Hepatocyte (in vitro differentiated cells): ENCODE measurements at regions not wholly inside any gene's neighbourhood (a gene's known extent, or its start where the extent isn't known, plus 50 kb on each side); places are given as distances from the start of the nearest gene placed in this dataset.

Source experiments
- DNase-seq: peaks from one replicate; pipeline ENCODE4 v3.0.0-alpha.2; 2016; ENCODE audit warnings: low spot score
- H2AFZ ChIP-seq: fragments of 200-600 bp; sonication (generic); 2 replicates; pipeline ENCODE4 v1.6.0; 2016; ENCODE audit warnings: antibody characterized with exemption, mild to moderate bottlenecking
- H3K27ac ChIP-seq: fragments of 200-600 bp; sonication (generic); 2 replicates; pipeline ENCODE4 v1.5.1; 2016; ENCODE audit warnings: mild to moderate bottlenecking
- H3K27me3 ChIP-seq: fragments of 200-600 bp; sonication (generic); 2 replicates; pipeline ENCODE4 v1.6.1; 2016
- H3K36me3 ChIP-seq: fragments of 200-600 bp; sonication (generic); replicated peaks from 2 replicates; pipeline ENCODE4 v1.5.1; 2016; ENCODE audit warnings: low read depth; ENCODE audit not compliant: insufficient read depth
- H3K4me1 ChIP-seq: fragments of 200-600 bp; sonication (generic); 2 replicates; pipeline ENCODE4 v1.5.1; 2016; ENCODE audit warnings: mild to moderate bottlenecking, moderate library complexity; ENCODE audit not compliant: insufficient read depth
- H3K4me2 ChIP-seq: fragments of 200-600 bp; sonication (generic); 2 replicates; pipeline ENCODE4 v1.6.0; 2016
- H3K4me3 ChIP-seq: fragments of 200-600 bp; sonication (generic); 2 replicates; pipeline ENCODE4 v1.5.1; 2016; ENCODE audit warnings: mild to moderate bottlenecking
- H3K79me2 ChIP-seq: fragments of 200-600 bp; sonication (generic); 2 replicates; pipeline ENCODE4 v1.6.0; 2017; ENCODE audit warnings: mild to moderate bottlenecking
- H3K9me2 ChIP-seq: fragments of 200-600 bp; sonication (generic); replicated peaks from 2 replicates; pipeline ENCODE4 v1.6.0; 2017; ENCODE audit warnings: mild to moderate bottlenecking; ENCODE audit not compliant: insufficient read depth
- H3K9me3 ChIP-seq: fragments of 200-600 bp; sonication (generic); 2 replicates; pipeline ENCODE4 v1.5.1; 2016; ENCODE audit warnings: low read depth, mild to moderate bottlenecking
- H4K20me1 ChIP-seq: fragments of 200-600 bp; sonication (generic); 2 replicates; pipeline ENCODE4 v1.6.0; 2016; ENCODE audit warnings: mild to moderate bottlenecking; ENCODE audit not compliant: insufficient read depth, poor library complexity, severe bottlenecking
- EZH2 ChIP-seq: fragments of 200-600 bp; sonication (generic); IDR thresholded peaks from 2 replicates; pipeline ENCODE4 v1.6.1; 2016; ENCODE audit warnings: antibody characterized with exemption, mild to moderate bottlenecking, borderline replicate concordance
- EZH2phosphoT487 ChIP-seq: fragments of 200-600 bp; sonication (generic); IDR thresholded peaks from one replicate; pipeline ENCODE4 v1.6.1; 2018; ENCODE audit warnings: antibody characterized with exemption, mild to moderate bottlenecking, low read depth, moderate library complexity; ENCODE audit not compliant: unreplicated experiment, severe bottlenecking
- WGBS: methylation state at CpG from one replicate; pipeline ENCODE4 v1.1.6; 2016; ENCODE audit warnings: low lambda C conversion rate; ENCODE audit errors: missing lambda C conversion rate; 5-methylcytosine and 5-hydroxymethylcytosine counted together
- TF ChIP-seq, protein P1 (sequence below): fragments of 200-600 bp; sonication (generic); IDR thresholded peaks from 2 replicates; pipeline ENCODE4 v1.5.1; 2016; ENCODE audit warnings: antibody characterized with exemption, mild to moderate bottlenecking; ENCODE audit not compliant: poor library complexity

DNA sequence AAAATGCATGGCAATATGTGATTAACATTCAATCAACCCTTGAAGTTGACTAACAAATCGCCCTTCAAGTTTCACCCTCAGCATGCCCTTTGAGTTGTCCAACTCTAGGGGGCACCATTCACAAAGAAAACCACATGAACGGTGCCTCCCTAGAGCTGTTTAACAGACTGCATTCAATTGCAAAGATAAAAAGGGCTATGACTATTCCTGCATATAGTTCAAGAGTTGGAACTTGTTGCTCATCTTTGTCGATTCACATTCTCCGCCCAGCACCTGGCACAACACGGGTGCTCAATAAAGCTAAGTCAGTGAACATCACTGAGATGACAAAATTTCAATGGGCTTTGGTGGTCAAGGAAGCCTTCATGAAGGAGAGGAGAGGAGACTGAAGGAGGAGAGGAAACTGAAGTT, 69.6 kb upstream of the SLC30A5 start:
- no peak for TF ChIP-seq EZH2phosphoT487
- TF ChIP-seq, protein P1, sequence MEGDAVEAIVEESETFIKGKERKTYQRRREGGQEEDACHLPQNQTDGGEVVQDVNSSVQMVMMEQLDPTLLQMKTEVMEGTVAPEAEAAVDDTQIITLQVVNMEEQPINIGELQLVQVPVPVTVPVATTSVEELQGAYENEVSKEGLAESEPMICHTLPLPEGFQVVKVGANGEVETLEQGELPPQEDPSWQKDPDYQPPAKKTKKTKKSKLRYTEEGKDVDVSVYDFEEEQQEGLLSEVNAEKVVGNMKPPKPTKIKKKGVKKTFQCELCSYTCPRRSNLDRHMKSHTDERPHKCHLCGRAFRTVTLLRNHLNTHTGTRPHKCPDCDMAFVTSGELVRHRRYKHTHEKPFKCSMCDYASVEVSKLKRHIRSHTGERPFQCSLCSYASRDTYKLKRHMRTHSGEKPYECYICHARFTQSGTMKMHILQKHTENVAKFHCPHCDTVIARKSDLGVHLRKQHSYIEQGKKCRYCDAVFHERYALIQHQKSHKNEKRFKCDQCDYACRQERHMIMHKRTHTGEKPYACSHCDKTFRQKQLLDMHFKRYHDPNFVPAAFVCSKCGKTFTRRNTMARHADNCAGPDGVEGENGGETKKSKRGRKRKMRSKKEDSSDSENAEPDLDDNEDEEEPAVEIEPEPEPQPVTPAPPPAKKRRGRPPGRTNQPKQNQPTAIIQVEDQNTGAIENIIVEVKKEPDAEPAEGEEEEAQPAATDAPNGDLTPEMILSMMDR = peak; percentile 59
- TF ChIP-seq EZH2 = no peak
- Histone ChIP-seq H3K4me3 (no peak overlapping the region), H3K27me3 (no peaks in the 10 kb centered on the region), H4K20me1 (no peaks in the 10 kb centered on the region), H3K27ac (no peak overlapping the region), H3K36me3 (no peaks in the 10 kb centered on the region), H2AFZ (no peak overlapping the region), H3K79me2 (no peaks in the 10 kb centered on the region), H3K9me3 (no peaks in the 10 kb centered on the region), H3K4me1 (no peaks in the 10 kb centered on the region), H3K9me2 (no peaks in the 10 kb centered on the region), H3K4me2 (no peak overlapping the region)
- WGBS = 56% methylated on average over 5 of the region's 5 CpGs
- peak; percentile 65 for DNase-seq

DNA sequence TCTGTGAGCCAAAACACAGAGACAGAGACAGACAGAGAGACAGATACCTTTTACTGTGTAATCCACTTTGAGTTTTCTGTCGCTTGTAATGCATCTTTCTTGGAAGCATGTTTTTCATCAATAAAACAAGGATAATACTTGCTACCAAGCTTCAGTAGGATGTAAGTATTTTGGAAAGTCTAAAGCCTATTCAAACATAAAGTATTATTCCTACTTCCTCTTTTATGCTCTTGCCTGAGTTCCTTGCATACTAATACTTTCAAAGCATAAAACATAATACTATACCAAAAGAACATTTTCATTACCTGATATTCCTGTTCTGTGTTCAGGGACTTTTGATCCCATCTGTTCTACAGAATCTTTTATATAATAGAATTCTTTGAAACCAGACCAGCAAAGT, 64.5 kb upstream of the SLC30A5 start:
- 88% methylated on average over 1 of the region's 1 CpG for WGBS
- no peaks in the 10 kb centered on the region for H4K20me1 ChIP-seq
- H3K4me2 ChIP-seq = no peak overlapping the region
- H3K27me3 ChIP-seq = peaks cover 2% of the 10 kb centered on the region
- no peaks in the 10 kb centered on the region for H3K36me3 ChIP-seq
- no peaks in the 10 kb centered on the region for H3K4me1 ChIP-seq
- H3K9me3 ChIP-seq = no peaks in the 10 kb centered on the region
- H3K27ac ChIP-seq = no peak overlapping the region
- H3K9me2 ChIP-seq = no peaks in the 10 kb centered on the region
- no peaks in the 10 kb centered on the region for H3K79me2 ChIP-seq
- no peak for DNase-seq
- no peak overlapping the region for H3K4me3 ChIP-seq
- TF ChIP-seq EZH2phosphoT487 = no peak
- TF ChIP-seq, protein P1 = no peak
- no peak for TF ChIP-seq EZH2
- H2AFZ ChIP-seq = no peak overlapping the region

- no peak overlapping the region for H3K27ac ChIP-seq
Measured at GRCh38 chr5:69030358-69031062, 63.3 kb upstream of the SLC30A5 start.

More at GRCh38 chr5:69030358-69031062, 63.3 kb upstream of the SLC30A5 start:
- DNase-seq = no peak
- Histone ChIP-seq H4K20me1 (no peaks in the 10 kb centered on the region), H3K36me3 (no peaks in the 10 kb centered on the region), H3K9me3 (no peaks in the 10 kb centered on the region), H3K4me3 (no peak overlapping the region), H3K27me3 (peaks cover 2% of the 10 kb centered on the region), H3K4me2 (no peak overlapping the region), H2AFZ (no peak overlapping the region), H3K4me1 (no peaks in the 10 kb centered on the region), H3K9me2 (no peaks in the 10 kb centered on the region), H3K79me2 (no peaks in the 10 kb centered on the region)
- WGBS = 77% methylated on average over 5 of the region's 5 CpGs
- TF ChIP-seq EZH2phosphoT487 (no peak), EZH2 (no peak)
- TF ChIP-seq, protein P1 = no peak
